ENCODE measurements at regions not wholly inside any gene's neighbourhood (a gene's known extent, or its start where the extent isn't known, plus 50 kb on each side); places are given as distances from the start of the nearest gene placed in this dataset.
A peak's percentile ranks its signal among the peaks of the same experiment; 100 is the strongest.

DNA sequence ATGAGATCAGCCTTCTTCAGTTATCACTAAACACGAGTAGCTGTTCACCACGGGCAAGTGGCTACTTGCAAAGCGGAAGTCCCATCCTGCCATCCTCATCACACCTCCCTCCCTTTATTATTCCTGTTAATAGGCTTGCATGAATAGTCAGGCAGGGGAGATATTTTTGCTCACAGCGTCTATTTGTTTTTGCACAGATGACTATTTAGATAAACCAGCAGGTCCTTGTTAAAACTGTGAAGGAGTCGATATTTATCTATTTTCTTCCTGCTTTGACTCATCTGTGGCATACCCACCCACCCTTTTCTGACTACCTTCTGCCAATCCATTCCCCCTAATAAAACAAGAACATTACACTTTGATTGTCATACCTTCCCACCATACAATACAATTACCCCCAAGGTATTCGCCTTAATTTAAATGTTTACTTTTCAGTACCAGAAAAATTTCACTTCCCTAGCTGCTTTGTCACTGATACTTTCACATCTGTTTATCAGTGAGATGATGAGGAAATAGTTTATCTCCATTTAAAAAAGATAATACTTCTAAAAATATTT, 96.6 kb upstream of the BANK1 start:
- no peaks in the 10 kb centered on the region for H3K27me3 ChIP-seq (ENCODE audit: insufficient read depth, poor library complexity, severe bottlenecking)
- TF ChIP-seq, protein P1, sequence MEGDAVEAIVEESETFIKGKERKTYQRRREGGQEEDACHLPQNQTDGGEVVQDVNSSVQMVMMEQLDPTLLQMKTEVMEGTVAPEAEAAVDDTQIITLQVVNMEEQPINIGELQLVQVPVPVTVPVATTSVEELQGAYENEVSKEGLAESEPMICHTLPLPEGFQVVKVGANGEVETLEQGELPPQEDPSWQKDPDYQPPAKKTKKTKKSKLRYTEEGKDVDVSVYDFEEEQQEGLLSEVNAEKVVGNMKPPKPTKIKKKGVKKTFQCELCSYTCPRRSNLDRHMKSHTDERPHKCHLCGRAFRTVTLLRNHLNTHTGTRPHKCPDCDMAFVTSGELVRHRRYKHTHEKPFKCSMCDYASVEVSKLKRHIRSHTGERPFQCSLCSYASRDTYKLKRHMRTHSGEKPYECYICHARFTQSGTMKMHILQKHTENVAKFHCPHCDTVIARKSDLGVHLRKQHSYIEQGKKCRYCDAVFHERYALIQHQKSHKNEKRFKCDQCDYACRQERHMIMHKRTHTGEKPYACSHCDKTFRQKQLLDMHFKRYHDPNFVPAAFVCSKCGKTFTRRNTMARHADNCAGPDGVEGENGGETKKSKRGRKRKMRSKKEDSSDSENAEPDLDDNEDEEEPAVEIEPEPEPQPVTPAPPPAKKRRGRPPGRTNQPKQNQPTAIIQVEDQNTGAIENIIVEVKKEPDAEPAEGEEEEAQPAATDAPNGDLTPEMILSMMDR (IDR thresholded peaks at IDR 0.05; ENCODE audit: poor library complexity, severe bottlenecking), result no peak
- H3K36me3 ChIP-seq (ENCODE audit: low read depth), result no peaks in the 10 kb centered on the region
- H3K4me1 ChIP-seq (ENCODE audit: insufficient read depth, poor library complexity, severe bottlenecking), result peaks cover 8% of the 10 kb centered on the region
- H3K4me3 ChIP-seq (ENCODE audit: severe bottlenecking), result no peak overlapping the region
- ATAC-seq (ENCODE audit: low read depth) (peak; percentile 95), DNase-seq (ENCODE audit: low spot score) (peak; percentile 52)
- no peaks in the 10 kb centered on the region for H3K9me3 ChIP-seq (ENCODE audit: severe bottlenecking)
- no peak overlapping the region for H3K27ac ChIP-seq (ENCODE audit: poor library complexity, severe bottlenecking)

DNA sequence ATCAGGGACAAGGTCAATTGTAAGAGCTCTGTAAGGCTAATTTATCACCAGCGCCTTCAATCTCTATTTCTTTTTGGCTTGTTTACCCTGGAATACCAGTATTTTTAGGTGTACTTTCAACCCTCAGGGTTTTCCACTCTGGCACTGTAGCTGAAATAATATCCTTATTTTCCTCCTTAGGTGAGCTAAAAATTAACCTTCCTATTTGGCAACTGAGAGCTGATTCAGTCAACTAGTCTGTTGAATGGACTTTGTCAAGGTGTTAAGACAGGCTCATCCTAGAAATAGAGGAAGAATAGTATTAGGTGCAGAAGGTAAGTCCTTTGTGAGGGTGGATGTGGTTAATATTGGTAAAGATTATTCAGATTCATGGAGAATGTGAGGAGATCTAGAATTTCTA, 101.3 kb upstream of the BANK1 start:
- no peak overlapping the region for H3K27ac ChIP-seq (ENCODE audit: poor library complexity, severe bottlenecking)
- no peaks in the 10 kb centered on the region for H3K9me3 ChIP-seq (ENCODE audit: severe bottlenecking)
- ATAC-seq (ENCODE audit: low read depth) (no peak), DNase-seq (ENCODE audit: low spot score) (no peak)
- H3K27me3 ChIP-seq (ENCODE audit: insufficient read depth, poor library complexity, severe bottlenecking), result no peaks in the 10 kb centered on the region
- no peak overlapping the region for H3K4me3 ChIP-seq (ENCODE audit: severe bottlenecking)
- H3K4me1 ChIP-seq (ENCODE audit: insufficient read depth, poor library complexity, severe bottlenecking), result peaks cover 8% of the 10 kb centered on the region
- no peaks in the 10 kb centered on the region for H3K36me3 ChIP-seq (ENCODE audit: low read depth)
- TF ChIP-seq, protein P1 (IDR thresholded peaks at IDR 0.05; ENCODE audit: poor library complexity, severe bottlenecking), result no peak

DNA sequence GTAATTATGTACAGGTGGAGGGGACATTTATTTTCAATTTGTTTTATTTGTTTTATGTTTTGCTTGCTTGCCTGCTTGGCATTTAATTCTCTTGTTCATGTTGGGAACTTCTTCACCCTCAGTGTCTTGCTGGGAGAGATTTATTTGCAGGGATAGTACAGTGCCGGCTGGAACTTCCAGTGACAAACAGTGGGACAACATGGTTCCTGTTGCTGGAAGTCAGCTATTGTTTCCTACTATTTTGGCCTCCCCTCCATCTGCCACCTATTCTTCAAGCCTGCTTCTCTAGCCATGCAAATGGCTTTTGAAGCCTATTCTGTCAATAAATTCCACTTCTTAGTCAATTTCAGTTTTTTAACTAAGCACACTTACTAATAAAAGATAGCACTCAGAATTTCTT, 105.4 kb upstream of the BANK1 start:
- H3K27ac ChIP-seq (ENCODE audit: poor library complexity, severe bottlenecking), result no peak overlapping the region
- ATAC-seq (ENCODE audit: low read depth), result no peak

DNA sequence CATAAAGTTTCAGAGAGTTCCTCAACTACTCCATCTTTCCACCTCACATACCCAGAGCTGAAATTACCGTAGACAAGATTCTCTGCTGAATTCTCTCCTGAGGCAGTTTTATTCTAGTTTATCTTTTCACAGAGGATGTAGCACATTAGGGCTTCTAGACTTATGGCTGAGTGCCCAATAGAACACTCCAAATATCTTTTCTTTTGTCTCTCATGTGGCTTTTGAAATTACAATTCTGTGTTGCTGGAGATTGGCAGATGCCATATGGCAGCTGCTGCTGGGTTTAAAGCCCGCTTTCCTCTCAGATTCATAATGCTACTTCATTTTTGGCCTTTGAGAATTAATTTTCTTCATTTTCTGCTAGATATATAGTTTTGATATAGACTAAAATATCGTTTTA, 107.6 kb upstream of the BANK1 start:
- Histone ChIP-seq H3K36me3 (ENCODE audit: low read depth) (no peaks in the 10 kb centered on the region), H3K4me1 (ENCODE audit: insufficient read depth, poor library complexity, severe bottlenecking) (no peaks in the 10 kb centered on the region), H3K27ac (ENCODE audit: poor library complexity, severe bottlenecking) (no peak overlapping the region), H3K9me3 (ENCODE audit: severe bottlenecking) (no peaks in the 10 kb centered on the region), H3K27me3 (ENCODE audit: insufficient read depth, poor library complexity, severe bottlenecking) (no peaks in the 10 kb centered on the region), H3K4me3 (ENCODE audit: severe bottlenecking) (no peak overlapping the region)
- no peak for DNase-seq (ENCODE audit: low spot score)
- ATAC-seq (ENCODE audit: low read depth), result no peak
- TF ChIP-seq, protein P1 (IDR thresholded peaks at IDR 0.05; ENCODE audit: poor library complexity, severe bottlenecking), result no peak

More for the DNA sequence above, 105.4 kb upstream of the BANK1 start:
- no peak for DNase-seq (ENCODE audit: low spot score)
- Histone ChIP-seq H3K9me3 (ENCODE audit: severe bottlenecking) (no peaks in the 10 kb centered on the region), H3K4me1 (ENCODE audit: insufficient read depth, poor library complexity, severe bottlenecking) (no peaks in the 10 kb centered on the region), H3K27me3 (ENCODE audit: insufficient read depth, poor library complexity, severe bottlenecking) (no peaks in the 10 kb centered on the region), H3K4me3 (ENCODE audit: severe bottlenecking) (no peak overlapping the region), H3K36me3 (ENCODE audit: low read depth) (no peaks in the 10 kb centered on the region)
- TF ChIP-seq, protein P1 (IDR thresholded peaks at IDR 0.05; ENCODE audit: poor library complexity, severe bottlenecking), result no peak

DNA sequence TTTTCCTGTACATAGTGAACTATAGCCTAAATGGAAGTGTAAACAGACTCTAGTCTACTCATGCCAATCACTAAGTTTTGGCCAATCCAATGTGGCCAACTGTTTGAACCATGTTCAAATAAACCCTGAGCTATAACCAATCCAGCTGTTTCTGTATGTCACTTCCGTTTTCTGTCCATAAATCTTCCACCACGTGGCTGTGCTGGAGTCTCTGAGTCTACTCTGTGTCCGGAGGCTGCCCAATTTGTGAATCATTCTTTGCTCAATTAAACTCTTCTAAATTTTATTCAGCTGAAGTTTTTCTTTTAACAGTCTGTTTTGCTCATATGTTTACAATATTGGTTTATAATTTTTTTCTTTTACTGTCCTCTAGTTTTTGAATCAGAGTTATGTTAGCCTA, 112.3 kb upstream of the BANK1 start:
- Histone ChIP-seq H3K9me3 (ENCODE audit: severe bottlenecking) (no peaks in the 10 kb centered on the region), H3K27me3 (ENCODE audit: insufficient read depth, poor library complexity, severe bottlenecking) (no peaks in the 10 kb centered on the region), H3K27ac (ENCODE audit: poor library complexity, severe bottlenecking) (no peak overlapping the region), H3K4me3 (ENCODE audit: severe bottlenecking) (no peak overlapping the region), H3K4me1 (ENCODE audit: insufficient read depth, poor library complexity, severe bottlenecking) (no peaks in the 10 kb centered on the region), H3K36me3 (ENCODE audit: low read depth) (no peaks in the 10 kb centered on the region)
- DNase-seq (ENCODE audit: low spot score) (no peak), ATAC-seq (ENCODE audit: low read depth) (no peak; the same call in 2 of the 3 replicates)
- TF ChIP-seq, protein P1 (IDR thresholded peaks at IDR 0.05; ENCODE audit: poor library complexity, severe bottlenecking), result no peak
